ENCODE measurements at regions not wholly inside any gene's neighbourhood (a gene's known extent, or its start where the extent isn't known, plus 50 kb on each side); places are given as distances from the start of the nearest gene placed in this dataset.

- TF ChIP-seq CTCF (IDR thresholded peaks at IDR 0.05) (no peak), POLR2AphosphoS5 (IDR thresholded peaks at IDR 0.05; ENCODE audit: low read depth, low read length) (no peak), TCF7L2 (IDR thresholded peaks at IDR 0.05; ENCODE audit: low read depth, low read length) (no peak)
- TF ChIP-seq, protein P1, sequence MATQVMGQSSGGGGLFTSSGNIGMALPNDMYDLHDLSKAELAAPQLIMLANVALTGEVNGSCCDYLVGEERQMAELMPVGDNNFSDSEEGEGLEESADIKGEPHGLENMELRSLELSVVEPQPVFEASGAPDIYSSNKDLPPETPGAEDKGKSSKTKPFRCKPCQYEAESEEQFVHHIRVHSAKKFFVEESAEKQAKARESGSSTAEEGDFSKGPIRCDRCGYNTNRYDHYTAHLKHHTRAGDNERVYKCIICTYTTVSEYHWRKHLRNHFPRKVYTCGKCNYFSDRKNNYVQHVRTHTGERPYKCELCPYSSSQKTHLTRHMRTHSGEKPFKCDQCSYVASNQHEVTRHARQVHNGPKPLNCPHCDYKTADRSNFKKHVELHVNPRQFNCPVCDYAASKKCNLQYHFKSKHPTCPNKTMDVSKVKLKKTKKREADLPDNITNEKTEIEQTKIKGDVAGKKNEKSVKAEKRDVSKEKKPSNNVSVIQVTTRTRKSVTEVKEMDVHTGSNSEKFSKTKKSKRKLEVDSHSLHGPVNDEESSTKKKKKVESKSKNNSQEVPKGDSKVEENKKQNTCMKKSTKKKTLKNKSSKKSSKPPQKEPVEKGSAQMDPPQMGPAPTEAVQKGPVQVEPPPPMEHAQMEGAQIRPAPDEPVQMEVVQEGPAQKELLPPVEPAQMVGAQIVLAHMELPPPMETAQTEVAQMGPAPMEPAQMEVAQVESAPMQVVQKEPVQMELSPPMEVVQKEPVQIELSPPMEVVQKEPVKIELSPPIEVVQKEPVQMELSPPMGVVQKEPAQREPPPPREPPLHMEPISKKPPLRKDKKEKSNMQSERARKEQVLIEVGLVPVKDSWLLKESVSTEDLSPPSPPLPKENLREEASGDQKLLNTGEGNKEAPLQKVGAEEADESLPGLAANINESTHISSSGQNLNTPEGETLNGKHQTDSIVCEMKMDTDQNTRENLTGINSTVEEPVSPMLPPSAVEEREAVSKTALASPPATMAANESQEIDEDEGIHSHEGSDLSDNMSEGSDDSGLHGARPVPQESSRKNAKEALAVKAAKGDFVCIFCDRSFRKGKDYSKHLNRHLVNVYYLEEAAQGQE (IDR thresholded peaks at IDR 0.05; ENCODE audit: insufficient read depth in 1 of 2, low read depth in 2 of 2, low read length in 1 of 2) = no peak
Measured at GRCh38 chr2:176934869-176935415, 277.7 kb upstream of the HNRNPA3 start.
